IMR-90 (cell line): ENCODE measurements at regions not wholly inside any gene's neighbourhood (a gene's known extent, or its start where the extent isn't known, plus 50 kb on each side); places are given as distances from the start of the nearest gene placed in this dataset.

Source experiments
- ATAC-seq: fragments of 200-7000 bp; cut with Tn5 transposase; 2 replicates; pipeline ENCODE4 v1.9.1; 2020; ENCODE audit warnings: low read depth, mild to moderate bottlenecking, moderate library complexity
- BruUV-seq: library from RNA; stranded (reverse); fragments of 400-500 nt; replicated peaks from 2 replicates; lab custom pipeline; 2021; lab: Mats Ljungman, UMichigan
- CTCF ChIA-PET: fragments of 300-600 bp; formaldehyde crosslinking; extraction: SDS; loops from one replicate; lab custom pipeline; 2021; ENCODE audit warnings: antibody characterized with exemption; lab: Yijun Ruan, JAX
- POLR2A ChIA-PET: fragments of 300-600 bp; sonication (Branson Sonifier 250); formaldehyde crosslinking; loops from one replicate; lab custom pipeline; 2022; ENCODE audit warnings: antibody characterized with exemption; ENCODE audit not compliant: unreplicated experiment; lab: Charles Lee
- DNase-seq: peaks from one replicate; pipeline ENCODE4 v3.0.0; 2013
- H2AFZ ChIP-seq: replicated peaks from 2 replicates; pipeline ENCODE3; 2013; ENCODE audit warnings: low read length, mild to moderate bottlenecking; ENCODE audit not compliant: poor library complexity
- H2AK5ac ChIP-seq: 2 replicates; pipeline ENCODE4 v1.6.1; 2013; ENCODE audit warnings: low read depth, low read length, inconsistent platforms
- H2AK9ac ChIP-seq: replicated peaks from 2 replicates; pipeline ENCODE3; 2013; ENCODE audit warnings: mild to moderate bottlenecking, low read depth, low read length, moderate library complexity; ENCODE audit not compliant: poor library complexity
- H2BK120ac ChIP-seq: 2 replicates; pipeline ENCODE4 v1.6.1; 2013; ENCODE audit warnings: low read depth, low read length, inconsistent platforms
- H2BK15ac ChIP-seq: 3 replicates; pipeline ENCODE4 v1.6.1; 2013; ENCODE audit warnings: low read depth, low read length, inconsistent platforms
- H2BK20ac ChIP-seq: 2 replicates; pipeline ENCODE4 v1.6.1; 2013; ENCODE audit warnings: low read depth, mild to moderate bottlenecking, inconsistent platforms, low read length, moderate library complexity
- H2BK5ac ChIP-seq: 2 replicates; pipeline ENCODE4 v1.6.1; 2013; ENCODE audit warnings: mild to moderate bottlenecking, low read depth, low read length, inconsistent platforms; ENCODE audit not compliant: poor library complexity, severe bottlenecking
- H3K14ac ChIP-seq: replicated peaks from 2 replicates; pipeline ENCODE4 v1.6.1; 2013; ENCODE audit warnings: low read depth, low read length, inconsistent platforms
- H3K18ac ChIP-seq: 2 replicates; pipeline ENCODE4 v1.6.1; 2013; ENCODE audit warnings: low read depth, low read length, control low read depth
- H3K23ac ChIP-seq: 2 replicates; pipeline ENCODE4 v1.6.1; 2013; ENCODE audit warnings: low read depth, low read length, inconsistent platforms
- H3K27ac ChIP-seq: 2 replicates; pipeline ENCODE4 v1.5.1; 2013; ENCODE audit warnings: mild to moderate bottlenecking, control low read depth, low read length; ENCODE audit not compliant: insufficient read depth
- H3K27me3 ChIP-seq: 2 replicates; pipeline ENCODE4 v1.6.1; 2013; ENCODE audit warnings: low read length; ENCODE audit not compliant: control insufficient read depth, insufficient read depth
- H3K36me3 ChIP-seq: 2 replicates; pipeline ENCODE4 v1.6.1; 2013; ENCODE audit warnings: low read length, mixed read lengths; ENCODE audit not compliant: control insufficient read depth, insufficient read depth
- H3K4ac ChIP-seq: 2 replicates; pipeline ENCODE4 v1.6.1; 2013; ENCODE audit warnings: low read depth, low read length, inconsistent platforms
- H3K4me1 ChIP-seq: 2 replicates; pipeline ENCODE4 v1.6.1; 2013; ENCODE audit warnings: low read length, mixed read lengths; ENCODE audit not compliant: control insufficient read depth, insufficient read depth
- H3K4me2 ChIP-seq: 2 replicates; pipeline ENCODE4 v1.6.1; 2013; ENCODE audit warnings: low read depth, mild to moderate bottlenecking, control low read depth, low read length, moderate library complexity
- H3K4me3 ChIP-seq: 2 replicates; pipeline ENCODE4 v1.5.1; 2013; ENCODE audit warnings: low read depth, mild to moderate bottlenecking, control low read depth, low read length, moderate library complexity; ENCODE audit not compliant: insufficient read depth
- H3K56ac ChIP-seq: 2 replicates; pipeline ENCODE4 v1.6.1; 2013; ENCODE audit warnings: low read length, inconsistent platforms; ENCODE audit not compliant: insufficient read depth; ENCODE audit errors: extremely low read depth
- H3K79me1 ChIP-seq, 2 experiments: 2 replicates each; pipeline ENCODE4 v1.6.1; 2013; ENCODE audit warnings: low read length in 2 of 2, inconsistent platforms in 1 of 2, low read depth in 1 of 2
- H3K9ac ChIP-seq: 2 replicates; pipeline ENCODE4 v1.6.1; 2013; ENCODE audit warnings: low read depth, low read length, control low read depth
- H3K9me1 ChIP-seq: 2 replicates; pipeline ENCODE4 v1.6.1; 2013; ENCODE audit warnings: low read length, inconsistent platforms; ENCODE audit not compliant: insufficient read depth
- H3K9me3 ChIP-seq: 2 replicates; pipeline ENCODE4 v1.6.1; 2013; ENCODE audit warnings: low read length; ENCODE audit not compliant: control insufficient read depth, insufficient read depth
- H4K20me1 ChIP-seq: 2 replicates; pipeline ENCODE4 v1.6.1; 2013; ENCODE audit warnings: low read length, inconsistent platforms; ENCODE audit not compliant: insufficient read depth
- H4K5ac ChIP-seq: 2 replicates; pipeline ENCODE4 v1.6.1; 2013; ENCODE audit warnings: mild to moderate bottlenecking, low read depth, low read length, control low read depth
- H4K8ac ChIP-seq, 2 experiments: 2 replicates each; pipeline ENCODE4 v1.6.1; 2013; ENCODE audit warnings: low read depth in 2 of 2, low read length in 2 of 2, control low read depth in 1 of 2, inconsistent platforms in 1 of 2
- H4K91ac ChIP-seq: 2 replicates; pipeline ENCODE4 v1.6.1; 2013; ENCODE audit warnings: low read depth, low read length, inconsistent platforms; ENCODE audit not compliant: insufficient read depth
- BHLHE40 ChIP-seq: fragments of 150-350 bp; IDR thresholded peaks from 2 replicates; pipeline ENCODE4 v1.6.1; 2016; ENCODE audit warnings: mild to moderate bottlenecking, low read depth, low read length
- MXI1 ChIP-seq: IDR thresholded peaks from 2 replicates; pipeline ENCODE4 v1.6.1; 2012; ENCODE audit warnings: low read depth, mild to moderate bottlenecking, low read length, moderate library complexity, borderline replicate concordance
- NFE2L2 ChIP-seq: fragments of 150-350 bp; IDR thresholded peaks from 2 replicates; pipeline ENCODE4 v1.6.1; 2016; ENCODE audit warnings: low read depth, mild to moderate bottlenecking, low read length
- POLR2A ChIP-seq: IDR thresholded peaks from 2 replicates; pipeline ENCODE4 v1.6.1; 2012; ENCODE audit warnings: mild to moderate bottlenecking, low read depth, low read length
- RAD21 ChIP-seq: IDR thresholded peaks from 2 replicates; pipeline ENCODE4 v1.6.1; 2012; ENCODE audit warnings: low read length, improper control_type of control experiment
- WGBS, 2 experiments: methylation state at CpG; one replicate each; pipeline versions ENCODE4 v1.1.5 to v1.1.7; 2013; ENCODE audit warnings: missing lambda C conversion rate in 2 of 2; ENCODE audit not compliant: insufficient read length in 1 of 2; ENCODE audit errors: extremely low coverage in 2 of 2; 5-methylcytosine and 5-hydroxymethylcytosine counted together
- dilution Hi-C: fragments of 300-500 bp; cut with HindIII; formaldehyde crosslinking; loops from one replicate; pipeline ENCODE4 v1.14.3; 2018; ENCODE audit warnings: low sequenced_read_pairs; ENCODE audit not compliant: unreplicated experiment
- in situ Hi-C: fragments of 300-500 bp; cut with MboI; formaldehyde crosslinking; loops from 3 replicates; pipeline ENCODE4 v1.14.3; 2019; ENCODE audit warnings: low sequenced_read_pairs, inconsistent platforms, mixed read lengths
- intact Hi-C: fragments of 100-400 bp; cut with micrococcal nuclease; formaldehyde crosslinking; loops from 2 replicates; pipeline ENCODE4 v1.10.0; 2022
- TF ChIP-seq, protein P1 (sequence below): fragments of 150-350 bp; IDR thresholded peaks from 2 replicates; pipeline ENCODE4 v1.6.1; 2017; ENCODE audit warnings: mild to moderate bottlenecking, antibody characterized with exemption, low read length, low read depth

GRCh38 chr1:57845041-57845440, 421.2 kb upstream of the DAB1 start:
- H3K27ac ChIP-seq: no peak overlapping the region
- H3K9me1 ChIP-seq: no peaks in the 10 kb centered on the region
- no peak overlapping the region for H3K18ac ChIP-seq
- no peak overlapping the region for H2BK5ac ChIP-seq
- no peak overlapping the region for H4K8ac ChIP-seq
- H4K91ac ChIP-seq: no peak overlapping the region
- H2AK5ac ChIP-seq: no peak overlapping the region
- H2BK20ac ChIP-seq: no peak overlapping the region
- ChIA-PET CTCF (no interaction called here), POLR2A (no interaction called here)
- TF ChIP-seq RAD21 (no peak), POLR2A (no peak), MXI1 (no peak), BHLHE40 (no peak), NFE2L2 (no peak)
- TF ChIP-seq, protein P1, sequence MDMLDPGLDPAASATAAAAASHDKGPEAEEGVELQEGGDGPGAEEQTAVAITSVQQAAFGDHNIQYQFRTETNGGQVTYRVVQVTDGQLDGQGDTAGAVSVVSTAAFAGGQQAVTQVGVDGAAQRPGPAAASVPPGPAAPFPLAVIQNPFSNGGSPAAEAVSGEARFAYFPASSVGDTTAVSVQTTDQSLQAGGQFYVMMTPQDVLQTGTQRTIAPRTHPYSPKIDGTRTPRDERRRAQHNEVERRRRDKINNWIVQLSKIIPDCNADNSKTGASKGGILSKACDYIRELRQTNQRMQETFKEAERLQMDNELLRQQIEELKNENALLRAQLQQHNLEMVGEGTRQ: no peak
- ATAC-seq: no peak
- DNase-seq: no peak
- intact Hi-C loops: no loop called here
- H3K4me2 ChIP-seq: no peak overlapping the region
- no peaks in the 10 kb centered on the region for H3K9me3 ChIP-seq
- no peak overlapping the region for H2AK9ac ChIP-seq
- no peak overlapping the region for H3K4me3 ChIP-seq
- H3K14ac ChIP-seq: no peak overlapping the region
- H3K36me3 ChIP-seq: no peaks in the 10 kb centered on the region
- in situ Hi-C loops: no loop called here
- no peak overlapping the region for H3K9ac ChIP-seq
- dilution Hi-C loops: no loop called here
- no TSS peak for BruUV-seq
- no peak overlapping the region for H2BK15ac ChIP-seq
- no peak overlapping the region for H2AFZ ChIP-seq
- WGBS, 2 experiments: no CpG with 5 or more reads among the region's 1 CpG
- H3K23ac ChIP-seq: no peak overlapping the region
- H4K20me1 ChIP-seq: no peaks in the 10 kb centered on the region
- no peak overlapping the region for H3K4ac ChIP-seq
- H3K4me1 ChIP-seq: no peaks in the 10 kb centered on the region
- H2BK120ac ChIP-seq: no peak overlapping the region
- no peaks in the 10 kb centered on the region for H3K27me3 ChIP-seq
- no peak overlapping the region for H4K5ac ChIP-seq
- no peak overlapping the region for H3K56ac ChIP-seq
- no peaks in the 10 kb centered on the region for H3K79me1 ChIP-seq
